RWPE2 (cell line): ENCODE measurements at regions not wholly inside any gene's neighbourhood (a gene's known extent, or its start where the extent isn't known, plus 50 kb on each side); places are given as distances from the start of the nearest gene placed in this dataset.

Source experiments
- ATAC-seq: fragments of 200-7000 bp; cut with Tn5 transposase; 3 replicates; pipeline ENCODE4 v1.9.1; 2021; ENCODE audit warnings: low read depth
- DNase-seq: peaks from one replicate; pipeline ENCODE4 v3.0.0-alpha.2; 2020; ENCODE audit warnings: low spot score
- H3K27ac ChIP-seq: fragments of 450-650 bp; 2 replicates; pipeline ENCODE4 v1.5.1; 2017; ENCODE audit warnings: mild to moderate bottlenecking; ENCODE audit not compliant: poor library complexity, severe bottlenecking
- H3K27me3 ChIP-seq: fragments of 250-450 bp; sonication (Bioruptor Pico); 2 replicates; pipeline ENCODE4 v1.5.1; 2021; ENCODE audit warnings: mild to moderate bottlenecking, moderate library complexity; ENCODE audit not compliant: insufficient read depth, poor library complexity, severe bottlenecking
- H3K36me3 ChIP-seq: fragments of 250-450 bp; sonication (Bioruptor Pico); 2 replicates; pipeline ENCODE4 v1.5.1; 2020; ENCODE audit warnings: low read depth, mild to moderate bottlenecking, moderate library complexity
- H3K4me1 ChIP-seq: fragments of 250-450 bp; sonication (Bioruptor Pico); 2 replicates; pipeline ENCODE4 v1.5.1; 2021; ENCODE audit warnings: mild to moderate bottlenecking, moderate library complexity; ENCODE audit not compliant: insufficient read depth, poor library complexity, severe bottlenecking
- H3K4me3 ChIP-seq: fragments of 250-450 bp; sonication (Bioruptor Pico); 2 replicates; pipeline ENCODE4 v1.5.1; 2021; ENCODE audit warnings: mild to moderate bottlenecking, moderate library complexity; ENCODE audit not compliant: severe bottlenecking
- H3K9me3 ChIP-seq: fragments of 250-450 bp; sonication (Bioruptor Pico); 2 replicates; pipeline ENCODE4 v1.5.1; 2021; ENCODE audit warnings: mild to moderate bottlenecking, moderate library complexity; ENCODE audit not compliant: severe bottlenecking
- CTCF ChIP-seq: fragments of 450-650 bp; IDR thresholded peaks from one replicate; pipeline ENCODE4 v1.5.1; 2017; ENCODE audit warnings: mild to moderate bottlenecking, moderate library complexity; ENCODE audit not compliant: poor library complexity, severe bottlenecking

- no peak for ATAC-seq
- Histone ChIP-seq H3K4me1 (no peaks in the 10 kb centered on the region), H3K4me3 (no peak overlapping the region)
Measured at GRCh38 chr6:127015858-127016257, 102.6 kb upstream of the RSPO3 start.

GRCh38 chr6:127019828-127020227 lies 98.6 kb upstream of the RSPO3 start:
- Histone ChIP-seq H3K27me3 (no peaks in the 10 kb centered on the region), H3K27ac (no peak overlapping the region), H3K4me1 (no peaks in the 10 kb centered on the region), H3K36me3 (no peaks in the 10 kb centered on the region), H3K4me3 (no peak overlapping the region), H3K9me3 (no peaks in the 10 kb centered on the region)
- TF ChIP-seq CTCF = no peak
- DNase-seq (no peak), ATAC-seq (no peak)

More at GRCh38 chr6:127015858-127016257, 102.6 kb upstream of the RSPO3 start:
- Histone ChIP-seq H3K9me3 (no peaks in the 10 kb centered on the region), H3K36me3 (no peaks in the 10 kb centered on the region), H3K27ac (no peak overlapping the region), H3K27me3 (no peaks in the 10 kb centered on the region)
- DNase-seq = no peak
- no peak for TF ChIP-seq CTCF

GRCh38 chr6:127022302-127022701 lies 96.2 kb upstream of the RSPO3 start:
- Histone ChIP-seq H3K4me1 (peaks cover 9% of the 10 kb centered on the region), H3K27ac (no peak overlapping the region), H3K9me3 (no peaks in the 10 kb centered on the region), H3K27me3 (no peaks in the 10 kb centered on the region), H3K4me3 (no peak overlapping the region), H3K36me3 (no peaks in the 10 kb centered on the region)
- ATAC-seq (no peak), DNase-seq (no peak)
- no peak for TF ChIP-seq CTCF

GRCh38 chr6:127023001-127023778 lies 95.3 kb upstream of the RSPO3 start:
- Histone ChIP-seq H3K27ac (no peak overlapping the region), H3K27me3 (no peaks in the 10 kb centered on the region)
- ATAC-seq = no peak

More at GRCh38 chr6:127023001-127023778, 95.3 kb upstream of the RSPO3 start:
- TF ChIP-seq CTCF = no peak
- Histone ChIP-seq H3K4me3 (no peak overlapping the region), H3K36me3 (no peaks in the 10 kb centered on the region), H3K9me3 (no peaks in the 10 kb centered on the region), H3K4me1 (peaks cover 9% of the 10 kb centered on the region)
- no peak for DNase-seq
